Neural progenitor cell (in vitro differentiated cells): ENCODE measurements at regions not wholly inside any gene's neighbourhood (a gene's known extent, or its start where the extent isn't known, plus 50 kb on each side); places are given as distances from the start of the nearest gene placed in this dataset.

Source experiments
- DNase-seq: peaks from one replicate; pipeline ENCODE4 v3.0.0-alpha.2; 2016; ENCODE audit warnings: low spot score
- H2AFZ ChIP-seq: fragments of 200-600 bp; sonication (generic); replicated peaks from 2 replicates; pipeline ENCODE4 v1.6.1; 2016; ENCODE audit warnings: antibody characterized with exemption
- H3F3A ChIP-seq: fragments of 200-600 bp; sonication (generic); 2 replicates; pipeline ENCODE4 v1.6.1; 2016; ENCODE audit warnings: antibody characterized with exemption, low read depth
- H3K27ac ChIP-seq: fragments of 200-600 bp; sonication (generic); 2 replicates; pipeline ENCODE4 v1.5.1; 2016; ENCODE audit warnings: mild to moderate bottlenecking
- H3K27me3 ChIP-seq: fragments of 200-600 bp; sonication (generic); 2 replicates; pipeline ENCODE4 v1.6.1; 2016; ENCODE audit warnings: mild to moderate bottlenecking, moderate library complexity
- H3K36me3 ChIP-seq: fragments of 200-600 bp; sonication (generic); 2 replicates; pipeline ENCODE4 v1.5.1; 2016
- H3K4me1 ChIP-seq: fragments of 200-600 bp; sonication (generic); 2 replicates; pipeline ENCODE4 v1.6.1; 2016; ENCODE audit warnings: mixed run types
- H3K4me2 ChIP-seq: fragments of 200-600 bp; sonication (generic); 2 replicates; pipeline ENCODE4 v1.6.1; 2016
- H3K4me3 ChIP-seq: fragments of 200-600 bp; sonication (generic); 2 replicates; pipeline ENCODE4 v1.5.1; 2016
- H3K79me2 ChIP-seq: fragments of 200-600 bp; sonication (generic); 2 replicates; pipeline ENCODE4 v1.6.1; 2016; ENCODE audit warnings: low read depth
- H3K9ac ChIP-seq: fragments of 200-600 bp; sonication (generic); 2 replicates; pipeline ENCODE4 v1.6.1; 2016
- H3K9me3 ChIP-seq: fragments of 200-600 bp; sonication (generic); 2 replicates; pipeline ENCODE4 v1.5.1; 2016; ENCODE audit warnings: low read depth
- H4K20me1 ChIP-seq: fragments of 200-600 bp; sonication (generic); 2 replicates; pipeline ENCODE4 v1.6.1; 2016; ENCODE audit warnings: low read depth
- H3K27ac Mint-ChIP-seq: 3 replicates; pipeline ENCODE4 v1.8.0; 2021; ENCODE audit warnings: mixed read lengths
- H3K27me3 Mint-ChIP-seq: 2 replicates; pipeline ENCODE4 v1.8.0; 2022; ENCODE audit warnings: low read depth, mild to moderate bottlenecking, inconsistent platforms, moderate library complexity, mixed read lengths; ENCODE audit not compliant: insufficient read depth
- H3K36me3 Mint-ChIP-seq: 3 replicates; pipeline ENCODE4 v1.8.0; 2021; ENCODE audit warnings: mixed read lengths
- H3K4me1 Mint-ChIP-seq: 3 replicates; pipeline ENCODE4 v1.8.0; 2021; ENCODE audit warnings: mixed read lengths
- H3K4me3 Mint-ChIP-seq: 3 replicates; pipeline ENCODE4 v1.8.0; 2021; ENCODE audit warnings: mild to moderate bottlenecking, moderate library complexity, mixed read lengths
- H3K9me3 Mint-ChIP-seq: 3 replicates; pipeline ENCODE4 v1.8.0; 2020; ENCODE audit warnings: mixed read lengths
- EZH2 ChIP-seq: fragments of 200-600 bp; sonication (generic); IDR thresholded peaks from 2 replicates; pipeline ENCODE4 v1.6.1; 2017; ENCODE audit warnings: antibody characterized with exemption, mild to moderate bottlenecking, moderate library complexity
- EZH2phosphoT487 ChIP-seq: fragments of 200-600 bp; sonication (generic); IDR thresholded peaks from 2 replicates; pipeline ENCODE4 v1.6.1; 2017; ENCODE audit warnings: antibody characterized with exemption
- TF ChIP-seq, protein P1 (sequence below): fragments of 200-600 bp; sonication (generic); IDR thresholded peaks from 2 replicates; pipeline ENCODE4 v1.5.1; 2017; ENCODE audit warnings: antibody characterized with exemption, mild to moderate bottlenecking

- Histone ChIP-seq H4K20me1 (no peaks in the 10 kb centered on the region), H3K4me2 (no peak overlapping the region), H3K9ac (no peak overlapping the region), H3K79me2 (no peaks in the 10 kb centered on the region), H3K27me3 (no peaks in the 10 kb centered on the region), H3K9me3 (no peaks in the 10 kb centered on the region), H3K27ac (no peak overlapping the region), H2AFZ (no peak overlapping the region), H3K4me3 (no peak overlapping the region), H3F3A (no peaks in the 10 kb centered on the region), H3K36me3 (no peaks in the 10 kb centered on the region), H3K4me1 (no peaks in the 10 kb centered on the region)
- DNase-seq, result no peak
- TF ChIP-seq EZH2phosphoT487 (no peak), EZH2 (no peak)
- TF ChIP-seq, protein P1, sequence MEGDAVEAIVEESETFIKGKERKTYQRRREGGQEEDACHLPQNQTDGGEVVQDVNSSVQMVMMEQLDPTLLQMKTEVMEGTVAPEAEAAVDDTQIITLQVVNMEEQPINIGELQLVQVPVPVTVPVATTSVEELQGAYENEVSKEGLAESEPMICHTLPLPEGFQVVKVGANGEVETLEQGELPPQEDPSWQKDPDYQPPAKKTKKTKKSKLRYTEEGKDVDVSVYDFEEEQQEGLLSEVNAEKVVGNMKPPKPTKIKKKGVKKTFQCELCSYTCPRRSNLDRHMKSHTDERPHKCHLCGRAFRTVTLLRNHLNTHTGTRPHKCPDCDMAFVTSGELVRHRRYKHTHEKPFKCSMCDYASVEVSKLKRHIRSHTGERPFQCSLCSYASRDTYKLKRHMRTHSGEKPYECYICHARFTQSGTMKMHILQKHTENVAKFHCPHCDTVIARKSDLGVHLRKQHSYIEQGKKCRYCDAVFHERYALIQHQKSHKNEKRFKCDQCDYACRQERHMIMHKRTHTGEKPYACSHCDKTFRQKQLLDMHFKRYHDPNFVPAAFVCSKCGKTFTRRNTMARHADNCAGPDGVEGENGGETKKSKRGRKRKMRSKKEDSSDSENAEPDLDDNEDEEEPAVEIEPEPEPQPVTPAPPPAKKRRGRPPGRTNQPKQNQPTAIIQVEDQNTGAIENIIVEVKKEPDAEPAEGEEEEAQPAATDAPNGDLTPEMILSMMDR, result no peak
- no peaks in the 10 kb centered on the region for H3K9me3 Mint-ChIP-seq
- H3K4me3 Mint-ChIP-seq, result no peak overlapping the region
- H3K27ac Mint-ChIP-seq, result no peak overlapping the region
- peaks cover 3% of the 10 kb centered on the region for H3K27me3 Mint-ChIP-seq
- no peaks in the 10 kb centered on the region for H3K36me3 Mint-ChIP-seq
- H3K4me1 Mint-ChIP-seq, result no peaks in the 10 kb centered on the region
These were observed 273.9 kb upstream of the CDH10 start for GRCh38 chr5:24918676-24919075.

- no peak overlapping the region for H3K9ac ChIP-seq
- no peaks in the 10 kb centered on the region for H3K9me3 ChIP-seq
- H3K4me3 ChIP-seq, result no peak overlapping the region
- TF ChIP-seq EZH2 (no peak), EZH2phosphoT487 (no peak)
- TF ChIP-seq, protein P1, result no peak
- no peaks in the 10 kb centered on the region for H3K27me3 ChIP-seq
- no peaks in the 10 kb centered on the region for H3F3A ChIP-seq
- no peaks in the 10 kb centered on the region for H3K4me1 ChIP-seq
- no peak overlapping the region for H3K4me2 ChIP-seq
- H3K36me3 ChIP-seq, result no peaks in the 10 kb centered on the region
- Mint-ChIP-seq H3K27me3 (peaks cover 3% of the 10 kb centered on the region), H3K27ac (no peak overlapping the region), H3K9me3 (no peaks in the 10 kb centered on the region), H3K36me3 (no peaks in the 10 kb centered on the region), H3K4me1 (no peaks in the 10 kb centered on the region), H3K4me3 (no peak overlapping the region)
- no peaks in the 10 kb centered on the region for H4K20me1 ChIP-seq
- H2AFZ ChIP-seq, result no peak overlapping the region
- DNase-seq, result no peak
- no peaks in the 10 kb centered on the region for H3K79me2 ChIP-seq
- H3K27ac ChIP-seq, result no peak overlapping the region
These were observed 272.1 kb upstream of the CDH10 start for GRCh38 chr5:24916863-24917262.

- no peaks in the 10 kb centered on the region for H3K27me3 Mint-ChIP-seq
- H3K27ac Mint-ChIP-seq, result no peak overlapping the region
- H3K9me3 Mint-ChIP-seq, result no peaks in the 10 kb centered on the region
- Histone ChIP-seq H3K9me3 (no peaks in the 10 kb centered on the region), H3K4me1 (no peaks in the 10 kb centered on the region), H3K27ac (no peak overlapping the region), H3K36me3 (no peaks in the 10 kb centered on the region), H3K79me2 (no peaks in the 10 kb centered on the region), H3K4me2 (no peak overlapping the region), H2AFZ (no peak overlapping the region), H3K4me3 (no peak overlapping the region), H3K27me3 (no peaks in the 10 kb centered on the region), H4K20me1 (no peaks in the 10 kb centered on the region), H3F3A (no peaks in the 10 kb centered on the region), H3K9ac (no peak overlapping the region)
- no peaks in the 10 kb centered on the region for H3K36me3 Mint-ChIP-seq
- H3K4me1 Mint-ChIP-seq, result no peaks in the 10 kb centered on the region
- H3K4me3 Mint-ChIP-seq, result no peak overlapping the region
- DNase-seq, result no peak
- no peak for TF ChIP-seq EZH2
- TF ChIP-seq EZH2phosphoT487, result no peak
These were observed 264.4 kb upstream of the CDH10 start for GRCh38 chr5:24909210-24909609.

GRCh38 chr5:24906689-24907088 lies 261.9 kb upstream of the CDH10 start:
- no peaks in the 10 kb centered on the region for H3K36me3 Mint-ChIP-seq
- Histone ChIP-seq H3K4me1 (no peaks in the 10 kb centered on the region), H3K27me3 (no peaks in the 10 kb centered on the region), H3K36me3 (no peaks in the 10 kb centered on the region), H3K4me3 (no peak overlapping the region), H3K4me2 (no peak overlapping the region), H3K9me3 (no peaks in the 10 kb centered on the region), H4K20me1 (no peaks in the 10 kb centered on the region), H2AFZ (no peak overlapping the region), H3K79me2 (no peaks in the 10 kb centered on the region), H3K9ac (no peak overlapping the region), H3F3A (no peaks in the 10 kb centered on the region), H3K27ac (no peak overlapping the region)
- no peak for DNase-seq
- H3K27ac Mint-ChIP-seq, result no peak overlapping the region
- no peaks in the 10 kb centered on the region for H3K9me3 Mint-ChIP-seq
- H3K27me3 Mint-ChIP-seq, result no peaks in the 10 kb centered on the region
- no peaks in the 10 kb centered on the region for H3K4me1 Mint-ChIP-seq
- H3K4me3 Mint-ChIP-seq, result no peak overlapping the region
- TF ChIP-seq EZH2phosphoT487 (no peak), EZH2 (no peak)
- TF ChIP-seq, protein P1, result no peak
